Natural killer cell (primary cell): ENCODE measurements at regions not wholly inside any gene's neighbourhood (a gene's known extent, or its start where the extent isn't known, plus 50 kb on each side); places are given as distances from the start of the nearest gene placed in this dataset.

Experiments used
- ATAC-seq, 3 donors: fragments of 150-1000 bp in 2 of 3; fragments of 200-7000 bp in 1 of 3; cut with Tn5 transposase; 1 replicate in 1 of 3; 2 replicates in 2 of 3; pipeline ENCODE4 v1.10.0; 2021; ENCODE audit warnings: mild to moderate bottlenecking in 2 of 3, moderate library complexity in 2 of 3
- DNase-seq, 2 donors: peaks; one replicate each; pipeline versions ENCODE4 v3.0.0 to v3.0.0-alpha.2; 2013 to 2021; ENCODE audit warnings: mixed read lengths in 1 of 2
- H3K27ac ChIP-seq: one replicate; pipeline ENCODE4 v1.5.1; 2013; ENCODE audit warnings: mild to moderate bottlenecking, low read length
- H3K27me3 ChIP-seq: one replicate; pipeline ENCODE4 v1.6.1; 2013; ENCODE audit warnings: low read length; ENCODE audit not compliant: control insufficient read depth, insufficient read depth
- H3K36me3 ChIP-seq: one replicate; pipeline ENCODE4 v1.6.1; 2013; ENCODE audit warnings: low read length; ENCODE audit not compliant: control insufficient read depth, insufficient read depth
- H3K4me1 ChIP-seq: one replicate; pipeline ENCODE4 v1.6.1; 2013; ENCODE audit warnings: low read length; ENCODE audit not compliant: control insufficient read depth, insufficient read depth
- H3K4me3 ChIP-seq: one replicate; pipeline ENCODE4 v1.5.1; 2013; ENCODE audit warnings: low read length
- H3K9me3 ChIP-seq: one replicate; pipeline ENCODE4 v1.6.1; 2013; ENCODE audit warnings: low read length; ENCODE audit not compliant: control insufficient read depth, insufficient read depth
- H3K27ac Mint-ChIP-seq, 2 donors: one replicate each; pipeline ENCODE4 v1.8.0; 2022; ENCODE audit warnings: mild to moderate bottlenecking in 2 of 2, mixed read lengths in 2 of 2, moderate library complexity in 1 of 2
- H3K27me3 Mint-ChIP-seq, 2 donors: one replicate each; pipeline ENCODE4 v1.8.0; 2022; ENCODE audit warnings: low read depth in 2 of 2, mixed read lengths in 2 of 2
- H3K36me3 Mint-ChIP-seq: one replicate; pipeline ENCODE4 v1.8.0; 2022; ENCODE audit warnings: mixed read lengths
- H3K4me1 Mint-ChIP-seq, 2 donors: one replicate each; pipeline ENCODE4 v1.8.0; 2022; ENCODE audit warnings: mixed read lengths in 2 of 2
- H3K4me3 Mint-ChIP-seq: one replicate; pipeline ENCODE4 v1.8.0; 2022; ENCODE audit warnings: mild to moderate bottlenecking, moderate library complexity, mixed read lengths
- H3K9me3 Mint-ChIP-seq, 2 donors: one replicate each; pipeline ENCODE4 v1.8.0; 2022; ENCODE audit warnings: mixed read lengths in 2 of 2
- CTCF ChIP-seq: fragments of 200-600 bp; IDR thresholded peaks from one replicate; pipeline ENCODE4 v1.8.0; 2022; ENCODE audit warnings: antibody characterized with exemption
- WGBS: methylation state at CpG from one replicate; pipeline ENCODE4 v1.1.7; 2013; ENCODE audit warnings: missing lambda C conversion rate; ENCODE audit not compliant: insufficient coverage; 5-methylcytosine and 5-hydroxymethylcytosine counted together
- intact Hi-C: fragments of 100-400 bp; cut with micrococcal nuclease; formaldehyde crosslinking; loops from one replicate; pipeline ENCODE4 v1.14.2; 2022

GRCh38 chr4:147056940-147057610, 111.4 kb upstream of the TTC29 start:
- DNase-seq = peak in 1 of 2 donors; percentile 21
- 69% methylated on average over 2 of the region's 3 CpGs for WGBS
- H3K36me3 Mint-ChIP-seq = no peaks in the 10 kb centered on the region
- no peak for TF ChIP-seq CTCF
- no peaks in the 10 kb centered on the region for H3K9me3 ChIP-seq
- H3K27me3 Mint-ChIP-seq = peaks cover 6 to 9% of the 10 kb centered on the region in 2 donors
- no peak overlapping the region for H3K27ac ChIP-seq
- H3K4me1 ChIP-seq = no peaks in the 10 kb centered on the region
- H3K4me1 Mint-ChIP-seq = peaks cover 12% of the 10 kb centered on the region in 2 donors
- H3K4me3 Mint-ChIP-seq = peak overlapping the region; percentile 84
- intact Hi-C loops = no loop called here
- no peaks in the 10 kb centered on the region for H3K9me3 Mint-ChIP-seq
- H3K27ac Mint-ChIP-seq = peak overlapping the region; percentile 59 to 69
- H3K36me3 ChIP-seq = no peaks in the 10 kb centered on the region
- peak overlapping the region; percentile 41 for H3K4me3 ChIP-seq
- no peaks in the 10 kb centered on the region for H3K27me3 ChIP-seq
- ATAC-seq = no peak

GRCh38 chr4:147057611-147058190, 112.0 kb upstream of the TTC29 start:
- intact Hi-C loops = no loop called here
- no peak overlapping the region for H3K27ac ChIP-seq
- Mint-ChIP-seq H3K4me3 (peak overlapping the region; percentile 84), H3K36me3 (no peaks in the 10 kb centered on the region), H3K27ac (peak overlapping the region; percentile 59 to 69), H3K4me1 (peaks cover 12% of the 10 kb centered on the region in 2 donors), H3K9me3 (no peaks in the 10 kb centered on the region), H3K27me3 (peaks cover 6 to 10% of the 10 kb centered on the region in 2 donors)
- TF ChIP-seq CTCF = no peak
- H3K9me3 ChIP-seq = no peaks in the 10 kb centered on the region
- H3K4me1 ChIP-seq = no peaks in the 10 kb centered on the region
- DNase-seq = peak in 1 of 2 donors; percentile 28
- no peak for ATAC-seq
- no peaks in the 10 kb centered on the region for H3K27me3 ChIP-seq
- peak overlapping the region; percentile 41 for H3K4me3 ChIP-seq
- 50% methylated on average over 5 of the region's 7 CpGs for WGBS
- H3K36me3 ChIP-seq = no peaks in the 10 kb centered on the region

- Histone ChIP-seq H3K36me3 (no peaks in the 10 kb centered on the region), H3K27ac (no peak overlapping the region), H3K4me3 (no peak overlapping the region), H3K4me1 (no peaks in the 10 kb centered on the region), H3K27me3 (no peaks in the 10 kb centered on the region), H3K9me3 (no peaks in the 10 kb centered on the region)
- no peak for TF ChIP-seq CTCF
- ATAC-seq (no peak), DNase-seq (no peak)
- no peaks in the 10 kb centered on the region for H3K9me3 Mint-ChIP-seq
- intact Hi-C loops = no loop called here
- H3K27ac Mint-ChIP-seq = no peak overlapping the region
- WGBS = 86% methylated on average over 6 of the region's 6 CpGs
- H3K4me1 Mint-ChIP-seq = peaks cover 12% of the 10 kb centered on the region in 2 donors
- H3K27me3 Mint-ChIP-seq = peaks cover 4 to 10% of the 10 kb centered on the region in 2 donors
- no peak overlapping the region for H3K4me3 Mint-ChIP-seq
- H3K36me3 Mint-ChIP-seq = no peaks in the 10 kb centered on the region
These were observed 113.5 kb upstream of the TTC29 start for GRCh38 chr4:147059064-147059731.
